AG09319 (cell line): ENCODE measurements at regions not wholly inside any gene's neighbourhood (a gene's known extent, or its start where the extent isn't known, plus 50 kb on each side); places are given as distances from the start of the nearest gene placed in this dataset.

Source experiments
- DNase-seq: peaks from one replicate; pipeline ENCODE4 v3.0.0-alpha.2; 2010; ENCODE audit warnings: low read depth; ENCODE audit errors: extremely low read depth
- CTCF ChIP-seq: IDR thresholded peaks from 2 replicates; pipeline ENCODE4 v1.5.1; 2011; ENCODE audit warnings: low read depth, mild to moderate bottlenecking, inconsistent platforms, low read length, moderate library complexity

DNA sequence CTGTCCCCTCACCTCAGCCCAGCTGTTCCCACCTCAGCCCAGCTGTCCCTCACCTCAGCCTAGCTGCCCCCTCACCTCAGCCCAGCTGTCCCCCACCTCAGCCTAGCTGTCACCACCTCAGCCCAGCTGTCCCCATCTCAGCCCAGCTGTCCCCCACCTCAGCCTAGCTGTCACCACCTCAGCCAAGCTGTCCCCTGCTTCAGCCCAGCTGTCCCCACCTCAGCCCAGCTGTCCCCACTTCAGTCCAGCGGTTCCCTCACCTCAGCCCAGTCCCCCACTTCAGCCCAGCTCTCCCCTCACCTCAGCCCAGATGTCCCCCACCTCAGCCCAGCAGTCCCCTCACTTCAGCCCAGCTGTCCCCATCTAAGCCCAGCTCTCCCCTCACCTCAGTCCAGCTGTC, 88.4 kb upstream of the CSF3R start:
- DNase-seq: no peak
- TF ChIP-seq CTCF: no peak

- DNase-seq: no peak
- no peak for TF ChIP-seq CTCF
Measured at GRCh38 chr1:36570478-36571060, 87.9 kb upstream of the CSF3R start.

GRCh38 chr1:36570006-36570405, 87.3 kb upstream of the CSF3R start:
- no peak for DNase-seq
- TF ChIP-seq CTCF: no peak

GRCh38 chr1:36567601-36568341, 85.1 kb upstream of the CSF3R start:
- no peak for DNase-seq

DNA sequence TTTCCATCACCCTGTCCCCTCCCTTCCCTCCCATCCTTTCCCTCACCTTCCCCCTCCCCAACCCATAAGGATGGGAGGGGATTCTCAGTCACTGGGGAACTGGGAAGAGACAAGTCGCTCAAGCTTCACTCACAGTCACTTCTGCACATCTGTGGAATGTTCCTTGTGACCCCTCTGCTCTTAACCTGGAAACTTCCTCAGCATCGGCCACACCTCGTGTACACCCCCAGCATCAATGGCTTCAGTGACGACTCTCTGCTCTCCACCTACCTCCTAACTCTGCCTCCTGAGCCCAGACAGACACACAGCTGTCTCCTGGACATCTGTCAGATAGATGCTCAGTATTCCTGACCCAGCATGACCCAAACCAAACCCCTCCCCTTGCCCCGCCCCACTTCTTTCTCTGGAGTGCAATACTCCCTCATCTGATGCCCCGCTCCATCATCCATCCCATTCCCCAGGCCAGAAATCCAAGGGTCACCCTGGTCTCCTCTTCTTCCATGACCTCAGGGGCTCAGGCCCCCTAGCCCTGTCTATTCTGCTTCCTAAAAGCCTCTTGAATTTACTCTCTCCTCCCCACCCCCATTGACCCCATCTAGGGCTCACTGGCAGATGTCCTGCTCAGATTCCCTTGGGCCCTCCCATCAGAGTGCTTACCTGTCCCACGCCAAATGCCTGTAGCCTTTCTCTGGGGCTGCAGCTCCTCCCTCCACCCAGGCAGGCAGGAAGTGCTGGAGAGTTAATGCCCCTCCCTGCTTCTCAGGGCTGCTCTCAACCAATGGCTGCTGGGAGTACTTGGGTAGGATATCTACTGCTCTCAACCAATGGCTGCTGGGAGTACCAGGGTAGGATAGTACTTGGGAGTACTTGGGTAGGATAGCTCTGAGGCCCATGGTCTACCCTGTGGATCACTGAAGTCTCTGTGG, 83.1 kb upstream of the CSF3R start:
- no peak for TF ChIP-seq CTCF
- no peak for DNase-seq

More at GRCh38 chr1:36567601-36568341, 85.1 kb upstream of the CSF3R start:
- no peak for TF ChIP-seq CTCF

DNA sequence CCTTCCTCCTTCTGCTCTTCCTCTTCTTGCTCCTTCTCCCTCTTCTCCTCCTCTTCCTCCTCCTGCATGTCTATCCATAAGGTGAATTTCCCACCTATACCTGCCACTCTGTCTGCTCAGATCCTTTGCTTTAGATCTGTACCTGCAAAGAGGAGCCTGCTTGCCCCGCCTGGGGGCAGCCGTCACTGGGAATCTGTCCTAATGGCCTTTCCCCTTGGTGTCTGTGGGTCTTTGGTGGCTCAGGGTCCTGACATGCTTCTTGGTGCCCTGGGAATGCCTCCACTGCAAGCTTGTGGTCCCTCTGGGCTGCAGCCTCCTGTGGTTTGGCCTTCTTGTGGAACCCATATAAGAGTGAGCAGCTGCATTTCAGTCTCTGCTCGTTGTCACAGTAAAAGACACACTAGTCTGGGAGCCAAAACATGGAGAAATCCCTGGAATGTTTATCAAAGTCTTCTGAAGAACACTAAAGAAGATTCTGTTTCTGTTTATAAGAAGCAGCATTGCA, 79.5 kb upstream of the CSF3R start:
- no peak for DNase-seq
- TF ChIP-seq CTCF: no peak
